GM19372 (cell line): ENCODE measurements at regions not wholly inside any gene's neighbourhood (a gene's known extent, or its start where the extent isn't known, plus 50 kb on each side); places are given as distances from the start of the nearest gene placed in this dataset.
"Not testable (repeated sequence)": the region's sequence is repeated elsewhere in the genome, so short reads cannot be mapped to it uniquely, and the experiment has no call there.

Experiments used
- ATAC-seq: cut with Tn5 transposase; IDR thresholded peaks from one replicate; pipeline ENCODE4 v1.9.1; 2021; ENCODE audit warnings: mild to moderate bottlenecking, low read depth, moderate library complexity; ENCODE audit not compliant: unreplicated experiment

GRCh38 chr18:76611750-76612045 lies 116.7 kb upstream of the ZNF516 start:
- not testable (repeated sequence) for ATAC-seq

DNA sequence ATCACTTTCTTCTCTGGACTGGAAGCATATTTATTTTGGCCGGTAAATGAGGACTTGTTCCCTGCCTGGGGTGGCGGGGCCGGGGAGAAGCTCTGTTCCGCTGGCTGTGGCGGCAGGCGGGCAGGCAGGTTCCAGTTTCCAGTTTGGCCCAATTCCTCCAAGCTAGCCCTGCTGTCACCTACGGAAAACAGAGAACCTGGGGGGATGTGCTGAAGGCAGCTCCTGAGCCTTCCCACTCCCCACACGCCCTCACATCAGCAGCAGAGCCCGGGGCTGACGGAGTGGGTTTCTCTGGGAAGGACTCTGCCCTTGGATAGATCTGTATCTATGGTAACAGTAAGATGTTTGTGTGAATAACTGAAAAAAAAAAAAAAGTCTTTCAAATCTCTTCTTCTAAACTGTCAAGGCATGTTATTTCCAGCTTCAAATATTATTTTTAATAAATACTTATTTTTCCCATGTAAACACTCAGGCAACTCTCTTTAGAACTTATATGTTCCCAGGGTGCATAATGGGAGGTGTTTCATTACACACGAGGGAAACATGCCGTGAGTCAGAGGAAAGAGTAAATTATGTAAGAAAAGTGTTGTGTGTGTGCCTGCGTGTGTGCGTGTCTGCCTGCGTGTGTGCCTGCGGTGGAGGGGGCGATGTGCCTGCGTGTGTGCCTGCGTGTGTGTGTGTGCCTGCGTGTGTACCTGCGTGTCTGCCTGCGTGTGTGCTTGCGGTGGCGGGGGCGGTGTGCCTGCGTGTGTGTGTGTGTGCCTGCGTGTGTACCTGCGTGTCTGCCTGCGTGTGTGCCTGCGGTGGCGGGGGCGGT lies 116.1 kb upstream of the ZNF516 start:
- ATAC-seq: no peak

DNA sequence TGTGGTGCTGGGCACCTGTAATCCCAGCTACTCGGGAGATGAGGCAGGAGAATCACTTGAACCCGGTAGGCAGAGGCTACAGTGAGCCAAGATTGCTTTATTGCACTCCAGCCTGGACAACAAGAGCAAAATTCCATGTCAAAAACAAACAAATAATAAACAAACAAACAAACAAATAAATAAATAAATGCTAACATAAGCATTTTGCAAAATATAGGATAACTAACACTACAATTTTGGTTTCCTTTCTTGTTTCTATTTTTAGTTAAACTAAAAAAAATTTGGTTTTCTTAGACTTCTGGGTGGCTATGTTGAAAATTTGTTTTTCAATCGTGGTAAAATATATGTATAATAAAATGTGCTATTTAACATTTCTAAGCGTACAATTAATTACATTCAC lies 115.0 kb upstream of the ZNF516 start:
- no peak for ATAC-seq

GRCh38 chr18:76605341-76605929 lies 110.4 kb upstream of the ZNF516 start:
- ATAC-seq: no peak

GRCh38 chr18:76604935-76605240 lies 109.8 kb upstream of the ZNF516 start:
- no peak for ATAC-seq

- no peak for ATAC-seq
Measured at GRCh38 chr18:76604108-76604934, 109.3 kb upstream of the ZNF516 start.

DNA sequence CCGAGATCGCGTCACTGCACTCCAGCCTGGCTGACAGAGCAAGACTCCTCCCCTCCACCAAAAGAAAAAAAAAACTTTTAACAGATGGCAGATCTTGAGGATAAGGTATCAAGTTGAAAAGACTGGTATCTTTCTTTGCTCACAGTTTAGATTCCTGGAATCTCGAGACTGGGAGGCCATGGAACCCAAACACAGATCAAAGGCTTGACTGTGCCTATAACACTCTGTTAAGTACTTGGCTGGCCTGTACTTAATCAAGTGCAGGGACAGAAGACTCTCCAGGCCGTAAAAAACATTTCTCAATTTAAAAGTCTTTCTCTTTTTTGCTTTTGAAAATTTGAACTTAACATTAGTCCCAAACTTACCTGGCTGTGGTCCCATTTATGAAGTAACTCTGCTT lies 107.1 kb upstream of the ZNF516 start:
- no peak for ATAC-seq

GRCh38 chr18:76600076-76600475 lies 105.0 kb upstream of the ZNF516 start:
- ATAC-seq: not testable (repeated sequence)

DNA sequence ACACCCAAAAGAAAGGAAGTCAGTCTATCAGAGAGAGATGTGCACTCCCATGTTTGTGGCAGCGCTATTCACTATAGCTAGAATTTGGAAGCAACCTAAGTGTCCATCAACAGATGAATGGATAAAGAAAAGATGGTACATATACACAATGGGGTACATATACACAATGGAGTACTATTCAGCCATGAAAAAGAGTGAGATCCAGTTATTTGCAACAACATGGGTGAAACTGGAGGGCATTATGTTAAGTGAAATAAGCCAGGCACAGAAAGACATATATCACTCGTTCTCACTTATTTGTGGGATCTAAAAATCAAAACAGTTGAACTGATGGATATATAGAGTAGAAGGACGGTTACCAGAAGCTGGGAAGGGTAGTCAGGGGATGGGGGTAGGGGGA lies 99.9 kb upstream of the ZNF516 start:
- ATAC-seq: no peak

- ATAC-seq: no peak
Measured at GRCh38 chr18:76593843-76594242, 98.8 kb upstream of the ZNF516 start.

DNA sequence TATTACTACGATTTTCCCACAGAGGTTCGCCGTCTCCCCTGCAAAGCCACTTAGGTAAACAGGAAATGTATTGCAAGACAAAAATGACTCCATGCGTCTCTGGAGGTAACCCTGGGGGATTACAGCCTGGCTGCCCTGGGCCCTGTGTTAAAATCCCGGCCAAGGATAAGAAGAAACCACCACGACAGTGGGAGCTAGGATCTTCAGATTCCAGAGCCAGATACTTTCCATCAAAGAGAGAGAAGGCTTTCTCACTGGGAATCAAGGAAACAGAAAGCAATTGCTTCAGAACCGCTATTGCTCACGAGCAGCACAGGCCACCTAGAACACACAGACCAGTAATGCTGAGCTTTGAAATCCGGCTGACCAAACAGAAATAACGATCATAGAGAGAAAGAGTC lies 97.9 kb upstream of the ZNF516 start:
- ATAC-seq: no peak

DNA sequence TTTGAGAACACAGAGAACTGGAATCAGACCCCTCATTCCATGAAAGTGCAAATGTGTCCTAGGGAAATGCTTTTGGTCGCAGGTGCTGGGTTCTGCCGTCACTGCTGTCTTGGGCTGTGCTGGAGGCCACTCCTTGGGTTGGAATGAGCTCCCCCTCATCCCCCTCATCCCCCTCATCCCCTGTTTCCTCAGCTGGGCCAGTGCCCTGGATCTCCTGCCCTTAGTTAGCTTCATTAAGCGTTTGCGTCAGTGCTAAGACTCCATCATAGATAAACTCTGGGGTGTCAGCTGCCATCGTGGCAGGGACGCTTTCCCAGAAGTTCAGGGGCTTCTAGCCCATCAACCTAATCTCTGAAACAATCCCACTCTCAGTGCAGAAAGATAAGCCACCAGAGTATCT lies 97.1 kb upstream of the ZNF516 start:
- no peak for ATAC-seq

- ATAC-seq: no peak
Measured at GRCh38 chr18:76589866-76590265, 94.8 kb upstream of the ZNF516 start.

DNA sequence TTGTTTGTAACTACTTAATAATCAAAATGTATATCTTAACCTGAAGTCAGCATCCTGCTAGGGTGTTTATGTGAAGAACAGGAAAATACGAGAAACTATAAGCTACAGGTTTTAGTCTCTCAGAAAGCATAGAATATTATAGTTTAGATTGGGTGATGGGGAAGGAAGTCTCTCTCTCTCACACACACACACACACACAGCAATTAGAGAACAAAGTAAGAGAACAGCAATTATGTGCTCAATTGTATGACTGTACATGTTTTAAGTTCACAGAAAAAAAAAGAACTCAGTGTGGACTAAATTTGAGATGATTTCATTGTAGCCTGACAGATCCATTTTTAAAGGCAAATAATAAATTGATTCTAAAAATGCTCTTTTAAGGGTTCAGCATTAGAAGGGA lies 94.3 kb upstream of the ZNF516 start:
- no peak for ATAC-seq

- ATAC-seq: peak; percentile 63
Measured at GRCh38 chr18:76588601-76589226, 93.7 kb upstream of the ZNF516 start.

DNA sequence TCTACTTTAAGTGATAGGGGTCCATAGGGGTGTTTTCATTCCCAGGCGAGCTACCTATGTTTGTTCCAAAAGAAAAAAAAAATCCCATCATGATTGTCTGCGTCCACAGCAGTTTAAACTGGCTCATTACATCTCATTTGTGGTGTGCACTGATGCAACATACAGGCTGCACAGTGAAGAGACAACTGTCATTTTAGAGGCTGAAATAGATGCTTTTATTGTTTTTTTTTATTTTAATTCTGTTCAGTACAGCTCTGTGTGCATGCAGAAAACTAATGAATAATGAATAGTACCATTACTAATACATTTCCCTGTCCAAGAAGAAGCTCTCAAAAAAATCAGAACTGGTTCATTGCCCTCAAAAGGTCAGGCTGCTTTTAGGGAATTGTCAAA lies 92.8 kb upstream of the ZNF516 start:
- ATAC-seq: no peak

DNA sequence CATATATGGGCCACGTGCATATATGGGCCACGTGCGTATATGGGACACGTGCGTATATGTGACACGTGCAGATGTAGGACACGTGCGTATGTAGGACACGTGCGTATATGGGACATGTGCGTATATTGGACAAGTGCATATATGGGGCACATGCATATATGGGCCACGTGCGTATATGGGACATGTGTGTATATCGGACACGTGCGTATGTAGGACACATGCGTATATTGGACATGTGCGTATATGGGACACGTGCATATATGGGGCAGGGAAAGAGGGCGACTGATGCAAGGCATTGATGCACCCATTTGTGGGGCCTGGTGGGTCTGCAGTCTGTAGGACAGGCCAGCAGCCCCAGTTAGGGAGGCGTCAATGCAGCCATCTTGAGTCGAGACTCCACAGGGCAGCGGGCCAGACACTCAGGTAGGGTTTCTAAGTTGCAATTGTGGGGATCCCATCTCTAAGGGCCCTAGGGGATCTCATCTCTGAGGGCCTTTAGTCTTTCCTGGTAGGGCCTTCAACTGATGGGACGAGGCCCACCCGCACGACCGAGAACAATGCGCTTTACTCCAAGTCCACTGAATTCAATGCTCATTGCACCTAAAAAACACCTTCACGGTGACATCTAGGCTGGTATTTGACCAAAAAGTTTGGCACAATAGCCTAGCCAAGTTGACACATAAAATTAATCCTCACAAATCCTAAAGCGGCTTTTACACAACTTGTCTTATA lies 92.3 kb upstream of the ZNF516 start:
- no peak for ATAC-seq

GRCh38 chr18:76584414-76585310 lies 89.6 kb upstream of the ZNF516 start:
- ATAC-seq: no peak

- no peak for ATAC-seq
Measured at GRCh38 chr18:76581261-76581660, 86.2 kb upstream of the ZNF516 start.
